Brain microvascular endothelial cell (primary cell): ENCODE measurements at regions not wholly inside any gene's neighbourhood (a gene's known extent, or its start where the extent isn't known, plus 50 kb on each side); places are given as distances from the start of the nearest gene placed in this dataset.
A peak's percentile ranks its signal among the peaks of the same experiment; 100 is the strongest.

ENCODE experiments used
- DNase-seq: peaks from one replicate; pipeline ENCODE4 v3.0.0-alpha.2; 2020
- H3K27ac ChIP-seq: fragments of 250-450 bp; sonication (Bioruptor Pico); 2 replicates; pipeline ENCODE4 v1.5.1; 2020; ENCODE audit warnings: mild to moderate bottlenecking, moderate library complexity
- H3K27me3 ChIP-seq: fragments of 250-450 bp; sonication (Bioruptor Pico); replicated peaks from 2 replicates; pipeline ENCODE4 v1.5.1; 2020; ENCODE audit warnings: mild to moderate bottlenecking
- H3K36me3 ChIP-seq: fragments of 250-450 bp; sonication (Bioruptor Pico); replicated peaks from 2 replicates; pipeline ENCODE4 v1.5.1; 2020; ENCODE audit warnings: mild to moderate bottlenecking
- H3K4me3 ChIP-seq: 2 replicates; pipeline ENCODE4 v1.5.1; 2011; ENCODE audit warnings: low read depth, mild to moderate bottlenecking, control low read depth, low read length, moderate library complexity
- in situ Hi-C: cut with HindIII; loops from 2 replicates; pipeline ENCODE4 v1.10.0; 2017; ENCODE audit warnings: low sequenced_read_pairs, low pct_ligation_motif_present
- TF ChIP-seq, protein P1 (sequence below): IDR thresholded peaks from 2 replicates; pipeline ENCODE4 v1.5.1; 2011; ENCODE audit warnings: low read depth, mild to moderate bottlenecking, moderate library complexity, low read length, control low read depth, inconsistent platforms; ENCODE audit errors: missing control alignments

DNA sequence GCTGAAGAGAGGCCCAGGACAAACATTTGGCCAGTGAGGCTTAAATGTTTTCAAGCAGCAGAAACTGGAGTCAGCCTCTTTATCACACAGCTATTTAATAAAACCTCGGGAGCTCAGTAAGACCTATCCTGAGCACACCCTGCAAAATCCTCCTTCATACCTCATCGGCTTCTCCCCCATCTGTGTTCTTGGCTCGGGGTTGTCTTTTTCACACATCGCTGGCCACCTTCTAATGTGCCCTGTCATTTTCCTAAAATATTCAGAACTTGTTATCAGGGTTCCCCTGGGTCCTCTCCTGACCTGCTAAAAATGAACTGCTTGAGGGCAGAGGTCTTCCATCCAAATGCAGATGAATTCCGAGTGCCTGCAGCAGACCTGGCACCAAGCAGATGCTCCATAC, 310.3 kb upstream of the AKR1E2 start:
- in situ Hi-C loops, result no loop called here
- Histone ChIP-seq H3K36me3 (no peaks in the 10 kb centered on the region), H3K4me3 (no peak overlapping the region), H3K27ac (no peak overlapping the region), H3K27me3 (no peaks in the 10 kb centered on the region)
- DNase-seq, result no peak
- TF ChIP-seq, protein P1, sequence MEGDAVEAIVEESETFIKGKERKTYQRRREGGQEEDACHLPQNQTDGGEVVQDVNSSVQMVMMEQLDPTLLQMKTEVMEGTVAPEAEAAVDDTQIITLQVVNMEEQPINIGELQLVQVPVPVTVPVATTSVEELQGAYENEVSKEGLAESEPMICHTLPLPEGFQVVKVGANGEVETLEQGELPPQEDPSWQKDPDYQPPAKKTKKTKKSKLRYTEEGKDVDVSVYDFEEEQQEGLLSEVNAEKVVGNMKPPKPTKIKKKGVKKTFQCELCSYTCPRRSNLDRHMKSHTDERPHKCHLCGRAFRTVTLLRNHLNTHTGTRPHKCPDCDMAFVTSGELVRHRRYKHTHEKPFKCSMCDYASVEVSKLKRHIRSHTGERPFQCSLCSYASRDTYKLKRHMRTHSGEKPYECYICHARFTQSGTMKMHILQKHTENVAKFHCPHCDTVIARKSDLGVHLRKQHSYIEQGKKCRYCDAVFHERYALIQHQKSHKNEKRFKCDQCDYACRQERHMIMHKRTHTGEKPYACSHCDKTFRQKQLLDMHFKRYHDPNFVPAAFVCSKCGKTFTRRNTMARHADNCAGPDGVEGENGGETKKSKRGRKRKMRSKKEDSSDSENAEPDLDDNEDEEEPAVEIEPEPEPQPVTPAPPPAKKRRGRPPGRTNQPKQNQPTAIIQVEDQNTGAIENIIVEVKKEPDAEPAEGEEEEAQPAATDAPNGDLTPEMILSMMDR, result no peak

GRCh38 chr10:4514445-4515108, 311.4 kb upstream of the AKR1E2 start:
- no peak overlapping the region for H3K27ac ChIP-seq

DNA sequence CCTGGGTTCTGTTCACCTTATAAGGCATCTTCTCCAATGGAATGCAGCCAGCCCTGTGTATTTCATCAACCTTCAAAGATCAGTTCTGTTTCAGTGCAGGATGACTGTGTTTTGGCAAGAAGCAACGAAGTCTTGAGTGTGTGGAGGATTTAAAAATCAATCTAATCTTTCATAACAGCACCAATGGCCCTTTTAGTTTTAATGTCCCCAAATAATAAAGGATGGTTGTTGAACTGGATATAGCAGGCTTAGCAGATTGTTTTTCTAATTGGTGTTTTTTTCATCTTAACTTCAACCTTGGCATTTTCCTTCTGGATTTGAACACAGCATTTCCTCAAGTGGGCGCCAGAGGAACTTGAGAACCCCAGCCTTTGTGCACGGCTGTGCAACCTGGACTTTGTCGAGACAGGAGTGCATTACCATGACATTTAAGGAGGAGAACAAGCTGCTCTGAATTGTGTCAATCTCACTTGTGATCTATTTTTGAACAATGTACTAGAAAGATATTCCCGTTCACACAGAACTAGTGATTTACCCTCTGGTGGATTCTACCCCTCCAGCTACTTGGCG, 313.3 kb upstream of the AKR1E2 start:
- peak; percentile 53 for DNase-seq
- Histone ChIP-seq H3K27me3 (no peaks in the 10 kb centered on the region), H3K27ac (no peak overlapping the region), H3K4me3 (no peak overlapping the region), H3K36me3 (no peaks in the 10 kb centered on the region)
- in situ Hi-C loops, result no loop called here
- TF ChIP-seq, protein P1, result peak; percentile 80

More at GRCh38 chr10:4514445-4515108, 311.4 kb upstream of the AKR1E2 start:
- TF ChIP-seq, protein P1, result no peak
- no peaks in the 10 kb centered on the region for H3K27me3 ChIP-seq
- no peak overlapping the region for H3K4me3 ChIP-seq
- H3K36me3 ChIP-seq, result no peaks in the 10 kb centered on the region
- DNase-seq, result no peak
- in situ Hi-C loops, result no loop called here

DNA sequence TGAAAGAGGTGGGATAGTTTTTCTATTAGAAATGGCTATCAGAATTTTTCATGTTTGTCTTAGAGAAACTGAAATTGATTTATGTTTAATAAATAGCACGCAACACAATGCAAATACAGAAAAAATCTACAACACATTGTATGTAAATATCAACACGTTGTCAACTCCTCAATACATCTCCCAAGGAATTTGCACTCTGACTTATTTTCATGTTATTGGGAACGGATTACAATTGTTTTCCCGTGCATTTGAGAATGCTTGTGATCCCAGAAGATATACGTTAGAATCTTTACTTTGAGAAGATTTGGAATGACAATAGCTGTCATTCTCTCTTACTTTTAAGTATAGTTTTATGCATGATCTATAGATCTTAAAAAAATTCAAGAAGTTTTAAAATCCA, 313.8 kb upstream of the AKR1E2 start:
- in situ Hi-C loops, result no loop called here
- TF ChIP-seq, protein P1, result no peak
- no peak for DNase-seq
- Histone ChIP-seq H3K27ac (no peak overlapping the region), H3K27me3 (no peaks in the 10 kb centered on the region), H3K36me3 (no peaks in the 10 kb centered on the region), H3K4me3 (no peak overlapping the region)

- TF ChIP-seq, protein P1, result no peak
- no peaks in the 10 kb centered on the region for H3K36me3 ChIP-seq
- DNase-seq, result no peak
- H3K27me3 ChIP-seq, result no peaks in the 10 kb centered on the region
- no peak overlapping the region for H3K4me3 ChIP-seq
- H3K27ac ChIP-seq, result no peak overlapping the region
- in situ Hi-C loops, result no loop called here
Observed at GRCh38 chr10:4511509-4511908, 314.5 kb upstream of the AKR1E2 start.

DNA sequence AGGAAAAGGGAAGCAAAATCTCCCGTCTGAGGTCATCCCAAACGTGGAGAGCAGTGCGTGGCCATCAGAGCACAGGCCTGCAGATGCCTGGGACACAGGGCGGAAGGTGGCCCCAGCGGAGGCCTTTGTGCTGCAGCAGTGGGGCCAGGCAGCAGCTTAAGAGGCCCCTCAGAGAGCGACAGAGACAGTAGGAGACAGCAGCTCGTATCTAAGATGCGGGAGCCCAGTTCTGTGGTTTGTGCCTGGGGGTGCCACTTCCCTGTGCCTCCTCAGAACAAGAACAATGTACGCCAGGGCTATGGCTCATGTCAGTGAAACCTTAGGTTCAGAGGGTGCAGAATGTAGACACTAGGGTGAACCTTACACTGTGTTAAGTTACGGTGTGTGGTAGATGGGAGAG, 316.6 kb upstream of the AKR1E2 start:
- DNase-seq, result no peak
- H3K36me3 ChIP-seq, result no peaks in the 10 kb centered on the region
- no peak overlapping the region for H3K4me3 ChIP-seq
- H3K27ac ChIP-seq, result no peak overlapping the region
- H3K27me3 ChIP-seq, result no peaks in the 10 kb centered on the region
- TF ChIP-seq, protein P1, result no peak
- in situ Hi-C loops, result no loop called here
